Stimulated activated CD8-positive, alpha-beta memory T cell treated with anti-CD3 and anti-CD28 coated beads, Interleukin-2, amount 100 ng/mL, for 48 hours (primary cell): ENCODE measurements at regions not wholly inside any gene's neighbourhood (a gene's known extent, or its start where the extent isn't known, plus 50 kb on each side); places are given as distances from the start of the nearest gene placed in this dataset.

Source experiments
- DNase-seq, 2 donors: peaks; one replicate each; pipeline ENCODE4 v3.0.0-alpha.2; 2020; ENCODE audit warnings: low read depth in 2 of 2

GRCh38 chr2:238686223-238686622, 161.7 kb upstream of the TWIST2 start:
- no peak for DNase-seq

GRCh38 chr2:238688193-238689153, 159.4 kb upstream of the TWIST2 start:
- no peak for DNase-seq

- no peak for DNase-seq
Observed at GRCh38 chr2:238689331-238689730, 158.6 kb upstream of the TWIST2 start.

GRCh38 chr2:238689871-238690389, 158.0 kb upstream of the TWIST2 start:
- no peak for DNase-seq

GRCh38 chr2:238690511-238690910, 157.4 kb upstream of the TWIST2 start:
- DNase-seq, result no peak

DNA sequence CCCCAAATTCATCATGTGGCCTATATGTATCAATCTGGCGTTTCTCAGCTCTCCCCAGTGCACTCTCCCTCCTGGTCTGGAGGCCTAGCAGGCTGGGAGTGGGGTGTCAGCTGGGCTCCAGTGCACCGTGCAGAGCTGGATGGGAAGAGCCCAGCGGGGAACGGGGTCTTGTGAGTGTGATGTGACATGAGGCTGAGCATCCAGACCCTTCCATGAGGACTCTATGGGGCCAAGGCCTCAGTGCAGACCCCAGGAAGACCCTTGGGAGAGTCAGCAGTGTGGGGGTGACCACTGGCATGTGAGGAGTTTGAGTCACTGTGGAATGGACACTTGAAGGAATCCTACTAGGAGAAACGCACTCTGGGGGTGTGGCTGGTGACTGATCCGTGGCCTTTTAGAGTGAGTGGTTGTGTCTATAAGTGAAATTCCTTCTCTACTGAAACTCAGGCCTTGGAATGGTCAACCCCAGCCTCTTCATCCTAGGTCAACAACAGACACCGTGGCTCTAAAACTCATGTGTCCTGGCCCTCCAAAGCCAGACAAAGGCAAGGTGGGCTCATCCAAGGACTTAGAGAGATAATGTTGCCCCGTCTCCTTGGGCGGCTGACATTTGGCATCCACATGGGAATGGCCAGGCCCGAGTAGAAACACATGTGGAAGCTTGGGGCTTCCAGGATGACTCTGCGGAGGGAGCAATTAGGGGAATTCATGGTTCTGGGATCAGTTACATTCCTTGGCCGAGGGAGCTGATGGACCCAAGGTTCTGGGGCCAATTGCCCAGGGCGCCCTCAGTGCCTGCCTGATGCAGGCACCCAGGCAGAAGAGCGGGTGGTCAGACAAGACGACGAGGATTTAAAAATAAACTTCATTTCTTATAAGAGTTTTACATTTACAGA, 156.0 kb upstream of the TWIST2 start:
- DNase-seq, result no peak

DNA sequence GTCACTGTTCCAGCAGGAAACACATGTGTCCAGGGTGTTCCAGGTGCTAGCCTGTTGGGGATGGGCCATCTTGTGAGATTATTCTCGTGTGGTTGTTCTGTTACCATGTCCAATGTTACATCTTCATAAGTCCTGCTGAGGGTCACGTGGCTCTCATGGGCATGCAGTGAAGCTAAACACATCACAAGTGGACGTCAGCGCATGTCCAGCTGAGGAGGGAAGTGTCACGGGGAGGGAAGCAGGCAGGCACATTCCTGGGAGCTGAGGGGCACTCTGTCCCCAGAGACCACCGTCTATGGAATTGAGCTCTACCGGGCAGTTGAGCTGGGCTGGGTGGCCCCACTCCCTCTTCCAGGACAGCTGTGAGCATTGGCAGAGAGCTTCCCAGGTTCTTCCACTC, 155.3 kb upstream of the TWIST2 start:
- DNase-seq, result no peak

- DNase-seq, result no peak
Observed at GRCh38 chr2:238693337-238694093, 154.4 kb upstream of the TWIST2 start.

DNA sequence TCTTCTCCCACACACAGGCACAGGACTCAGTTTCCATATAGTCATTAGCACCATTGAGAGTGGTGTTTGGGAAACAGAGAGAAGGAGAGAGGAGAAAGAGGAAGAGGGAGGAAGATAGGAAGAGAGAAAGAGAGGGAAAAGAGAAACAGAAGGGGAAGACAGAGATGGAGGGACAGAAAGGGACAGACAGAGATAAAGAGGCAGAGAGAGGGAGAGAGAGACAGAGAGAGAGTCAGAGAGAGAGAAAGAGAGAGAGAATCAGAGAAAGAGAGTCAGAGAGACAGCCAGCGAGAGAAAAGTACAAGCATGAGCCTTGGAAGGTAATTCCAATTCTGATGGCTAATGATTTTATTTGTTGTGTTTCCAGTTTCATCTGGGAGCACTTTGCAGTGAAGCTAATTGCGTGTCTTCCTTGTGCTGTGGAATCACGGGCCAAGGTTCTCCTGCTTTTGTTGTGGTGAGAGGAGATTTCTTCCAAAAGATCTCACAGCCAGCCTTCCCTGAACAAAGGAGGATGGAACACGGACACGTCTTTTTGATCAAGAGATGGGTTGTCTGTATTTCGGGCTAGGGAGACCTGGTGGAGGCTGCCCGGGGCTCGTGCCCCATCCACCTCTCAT, 153.6 kb upstream of the TWIST2 start:
- DNase-seq, result no peak

DNA sequence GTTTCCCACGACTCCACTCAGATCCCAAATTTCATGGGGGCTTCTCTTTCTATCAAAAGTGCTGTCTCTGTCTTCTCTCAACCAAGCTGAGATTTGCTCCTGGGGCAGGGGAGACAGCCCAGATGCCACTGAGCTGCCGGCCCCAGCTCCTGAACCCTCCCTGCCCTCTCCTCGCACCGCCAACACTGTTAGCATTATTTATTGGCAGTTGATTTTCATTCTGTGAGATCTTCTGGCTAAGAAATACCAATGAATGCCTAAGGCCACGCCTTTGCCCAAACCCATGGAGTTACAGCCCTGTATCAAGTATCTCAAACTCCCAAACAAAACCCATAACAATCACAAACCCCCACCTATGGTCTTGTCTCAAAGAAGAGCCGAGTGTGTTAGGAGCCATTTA, 153.0 kb upstream of the TWIST2 start:
- no peak for DNase-seq

DNA sequence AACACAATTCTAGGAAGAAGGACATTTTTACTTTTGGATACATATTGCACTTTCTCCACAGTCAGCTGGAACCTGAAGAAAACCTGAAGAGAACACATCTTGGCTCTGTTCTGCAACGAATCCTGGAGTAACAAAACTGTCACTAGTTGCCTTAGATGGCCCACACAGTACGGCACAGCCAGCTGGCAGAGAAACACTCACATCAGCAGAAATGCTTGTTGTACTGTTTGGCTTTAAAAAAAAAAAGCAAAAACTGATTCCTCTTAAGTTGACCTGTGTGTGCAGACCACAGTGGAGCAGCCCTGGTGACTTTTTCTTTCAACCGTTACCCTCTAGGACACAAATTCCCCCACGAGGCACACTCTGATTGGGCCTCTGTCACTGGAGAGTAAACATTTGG, 152.3 kb upstream of the TWIST2 start:
- DNase-seq, result no peak

DNA sequence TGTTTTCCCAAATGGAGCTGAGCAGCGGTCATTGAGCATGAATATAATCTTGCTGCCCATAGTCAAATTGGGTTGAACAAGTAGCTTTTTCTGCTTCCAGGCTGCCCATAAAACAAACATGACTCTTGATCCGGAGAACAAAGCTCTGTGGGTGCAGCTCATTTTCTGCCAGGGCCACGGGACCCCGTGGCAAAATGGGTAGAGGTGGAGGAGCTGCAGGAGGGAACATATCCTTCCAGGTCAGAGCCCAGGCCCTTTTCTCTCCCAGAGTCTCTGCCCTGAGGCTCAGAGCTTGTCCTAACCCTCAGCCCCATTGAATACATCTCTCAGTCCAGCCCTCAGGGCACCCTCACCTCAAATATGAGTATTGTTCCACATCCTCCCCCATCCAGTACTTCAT, 151.6 kb upstream of the TWIST2 start:
- DNase-seq, result no peak

- DNase-seq, result no peak
Observed at GRCh38 chr2:238696786-238697185, 151.1 kb upstream of the TWIST2 start.

- no peak for DNase-seq
Observed at GRCh38 chr2:238697193-238698071, 150.5 kb upstream of the TWIST2 start.

DNA sequence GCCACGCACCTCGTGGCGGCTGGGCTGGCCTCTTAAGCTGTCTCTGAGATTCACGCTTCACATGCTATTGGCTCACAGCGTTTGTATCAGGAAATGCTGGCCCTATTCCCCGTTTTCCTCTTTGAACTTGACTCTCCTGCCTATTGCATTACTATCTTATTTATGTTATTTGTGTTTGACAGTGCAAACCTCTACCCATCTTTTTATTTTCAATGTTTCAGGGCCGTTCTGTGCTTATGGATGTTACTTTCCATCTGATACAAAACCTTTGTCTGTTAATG, 149.9 kb upstream of the TWIST2 start:
- DNase-seq, result no peak

DNA sequence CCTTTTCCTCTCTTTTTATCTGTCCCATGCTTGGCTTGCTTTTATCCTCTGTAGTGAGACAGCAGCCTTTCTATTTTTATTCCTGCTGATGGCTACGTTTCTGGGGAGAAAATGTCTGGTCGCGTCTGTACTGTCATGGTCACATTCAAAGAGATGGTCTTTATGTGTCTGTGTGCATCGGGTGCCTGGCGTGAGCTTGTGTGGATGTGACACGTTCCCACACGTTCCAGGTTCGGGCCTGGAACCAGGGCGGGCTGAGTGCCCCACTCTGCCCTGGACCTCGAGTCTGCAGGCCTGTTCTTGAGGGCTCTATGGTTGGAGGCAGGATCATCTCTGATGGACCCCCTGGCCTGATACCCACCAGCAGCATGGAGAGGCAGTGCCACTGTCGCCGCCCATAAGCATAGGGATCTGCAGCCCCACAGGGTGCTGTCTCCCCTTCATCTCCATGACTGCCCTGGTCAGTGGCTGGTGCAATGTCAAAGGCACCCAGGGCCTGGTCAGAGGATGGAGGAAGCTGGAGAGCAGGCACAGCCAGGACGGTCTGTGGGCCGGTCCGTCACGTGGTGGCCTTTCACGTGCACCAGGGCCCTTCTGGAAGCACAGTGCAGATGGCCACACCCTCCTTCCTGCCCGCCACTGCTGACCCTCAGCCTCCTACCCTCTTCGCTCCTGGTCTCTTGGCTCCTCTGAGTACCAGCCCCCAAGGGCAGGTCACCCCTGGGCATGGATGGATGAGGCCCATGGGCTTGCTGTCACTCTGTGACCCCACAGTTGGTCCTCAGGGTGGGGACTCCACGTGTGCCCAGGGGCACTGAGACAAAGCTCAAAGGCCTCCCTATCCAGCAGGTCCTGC, 149.2 kb upstream of the TWIST2 start:
- DNase-seq, result no peak

- DNase-seq, result no peak
Observed at GRCh38 chr2:238699307-238700116, 148.4 kb upstream of the TWIST2 start.

DNA sequence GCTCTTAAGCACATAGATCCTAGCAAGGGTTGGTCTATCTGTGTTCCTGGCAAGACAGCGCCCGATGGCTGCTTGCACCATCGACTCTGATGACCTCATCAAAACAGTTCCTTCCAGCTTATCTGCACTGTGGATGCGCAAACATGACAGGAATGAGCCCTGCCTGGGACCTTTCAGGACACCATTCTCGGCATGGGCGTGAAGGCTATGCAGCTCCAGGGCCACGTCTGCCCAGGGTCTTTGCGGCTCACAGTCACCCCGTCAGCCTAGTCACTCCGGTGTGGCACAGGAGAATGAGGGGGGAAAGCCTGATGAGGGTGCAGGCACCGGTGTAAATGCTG, 147.8 kb upstream of the TWIST2 start:
- DNase-seq, result no peak
